ENCODE measurements at regions not wholly inside any gene's neighbourhood (a gene's known extent, or its start where the extent isn't known, plus 50 kb on each side); places are given as distances from the start of the nearest gene placed in this dataset.
"Not testable (repeated sequence)": the region's sequence is repeated elsewhere in the genome, so short reads cannot be mapped to it uniquely, and the experiment has no call there.

DNA sequence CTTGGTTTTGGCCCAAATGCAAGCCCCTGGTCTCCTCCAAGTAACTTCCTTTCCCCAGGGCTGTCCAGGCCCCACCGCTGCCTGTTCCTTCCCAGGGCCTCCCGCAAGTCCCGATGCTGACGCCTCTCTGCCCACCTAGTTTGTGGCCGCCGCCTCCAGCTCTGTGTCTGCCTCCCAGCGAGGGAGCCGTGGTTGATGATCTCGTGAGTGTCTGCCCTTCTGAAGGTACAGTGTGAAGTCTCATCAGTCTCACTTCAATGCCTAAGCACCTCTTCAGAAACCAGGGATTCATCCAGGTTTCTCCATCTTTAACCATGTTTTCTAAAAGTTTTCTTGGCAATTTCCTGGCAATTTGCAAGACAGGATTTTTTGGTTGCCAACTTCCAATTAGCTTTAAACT, 127.5 kb downstream of the TMEM121 start:
- H3K27me3 ChIP-seq (replicated peaks in 1 of 4; ENCODE audit: control insufficient read depth in 3 of 4, extremely low read depth in 1 of 4, insufficient read depth in 3 of 4, low read length in 3 of 4); H3K14ac ChIP-seq (ENCODE audit: insufficient read length); H4K5ac ChIP-seq (ENCODE audit: insufficient read length, low read depth, low read length); DNase-seq (ENCODE audit: low read depth in 1 of 2, low spot score in 2 of 2); H3K23ac ChIP-seq (ENCODE audit: insufficient read length); H3K79me1 ChIP-seq (ENCODE audit: low read depth, low read length); H2AFZ ChIP-seq (ENCODE audit: low read length); H3K18ac ChIP-seq (ENCODE audit: extremely low read depth, low read length); POLR2A ChIA-PET (ENCODE audit: partially characterized antibody); H3K23me2 ChIP-seq (ENCODE audit: low read depth, low read length); H3K27ac ChIP-seq (ENCODE audit: low read depth, low read length); H2BK15ac ChIP-seq (ENCODE audit: low read length); H2BK120ac ChIP-seq (replicated peaks; ENCODE audit: low read depth, low read length); H2AK5ac ChIP-seq (ENCODE audit: low read depth, low read length); H2BK5ac ChIP-seq (ENCODE audit: low read depth, low read length); FAIRE-seq; H2BK12ac ChIP-seq (ENCODE audit: low read depth, low read length); H3K36me3 ChIP-seq (ENCODE audit: control insufficient read depth in 2 of 4, insufficient read depth in 4 of 4, low read length in 3 of 4); H4K91ac ChIP-seq (replicated peaks; ENCODE audit: insufficient read length, low read length); CTCF ChIA-PET (ENCODE audit: partially characterized antibody); H3K79me2 ChIP-seq (ENCODE audit: control insufficient read depth in 1 of 2, insufficient read depth in 2 of 2, low read length in 2 of 2); H3K4me3 ChIP-seq (ENCODE audit: extremely low read depth in 1 of 4, insufficient read depth in 2 of 4, low read depth in 3 of 4, low read length in 4 of 4); H2BK20ac ChIP-seq (ENCODE audit: low read length); H3K4ac ChIP-seq (replicated peaks; ENCODE audit: insufficient read length, low read depth, low read length); H3K56ac ChIP-seq (replicated peaks; ENCODE audit: insufficient read length, low read depth, low read length); H3K4me2 ChIP-seq (ENCODE audit: insufficient read depth in 1 of 2, low read depth in 2 of 2, low read length in 2 of 2); H4K20me1 ChIP-seq (replicated peaks in 1 of 2; ENCODE audit: control insufficient read depth in 1 of 2, insufficient read depth in 2 of 2, low read length in 2 of 2); H3K4me1 ChIP-seq (replicated peaks in 1 of 4; ENCODE audit: control insufficient read depth in 3 of 4, insufficient read depth in 4 of 4, low read length in 3 of 4); H4K8ac ChIP-seq (ENCODE audit: extremely low read depth, insufficient read depth, low read length); H3K9ac ChIP-seq (replicated peaks in 1 of 4; ENCODE audit: extremely low read depth in 1 of 4, low read depth in 3 of 4, low read length in 3 of 4): not testable (repeated sequence)
- H3K9me3 ChIP-seq (ENCODE audit: insufficient read depth in 2 of 2, low read depth in 1 of 2, low read length in 1 of 2): peaks cover 27 to 52% of the 10 kb centered on the region in 2 experiments; a peak in 3 of 4 replicates
- WGBS, 2 experiments (ENCODE audit: extremely low coverage in 1 of 2, insufficient coverage in 1 of 2, insufficient read length in 1 of 2, insufficient replicate concordance in 2 of 2, low coverage in 1 of 2, low lambda C conversion rate in 2 of 2, missing lambda C conversion rate in 1 of 2): 81% methylated on average over 5 of the region's 9 CpGs; no CpG with 5 or more reads in 1 of the 2 experiments

GRCh38 chr14:105659255-105659654, 132.9 kb downstream of the TMEM121 start:
- FAIRE-seq; H2BK15ac ChIP-seq (ENCODE audit: low read length); H3K4me2 ChIP-seq (ENCODE audit: insufficient read depth in 1 of 2, low read depth in 2 of 2, low read length in 2 of 2); H3K4me1 ChIP-seq (replicated peaks in 1 of 4; ENCODE audit: control insufficient read depth in 3 of 4, insufficient read depth in 4 of 4, low read length in 3 of 4); H3K27ac ChIP-seq (ENCODE audit: low read depth, low read length); H3K9ac ChIP-seq (replicated peaks in 1 of 4; ENCODE audit: extremely low read depth in 1 of 4, low read depth in 3 of 4, low read length in 3 of 4); H4K20me1 ChIP-seq (replicated peaks in 1 of 2; ENCODE audit: control insufficient read depth in 1 of 2, insufficient read depth in 2 of 2, low read length in 2 of 2); H3K23me2 ChIP-seq (ENCODE audit: low read depth, low read length); H2AFZ ChIP-seq (ENCODE audit: low read length); H3K27me3 ChIP-seq (replicated peaks in 1 of 4; ENCODE audit: control insufficient read depth in 3 of 4, extremely low read depth in 1 of 4, insufficient read depth in 3 of 4, low read length in 3 of 4); H3K36me3 ChIP-seq (ENCODE audit: control insufficient read depth in 2 of 4, insufficient read depth in 4 of 4, low read length in 3 of 4); H3K4ac ChIP-seq (replicated peaks; ENCODE audit: insufficient read length, low read depth, low read length); H4K5ac ChIP-seq (ENCODE audit: insufficient read length, low read depth, low read length); H3K23ac ChIP-seq (ENCODE audit: insufficient read length); CTCF ChIA-PET (ENCODE audit: partially characterized antibody); DNase-seq (ENCODE audit: low read depth in 1 of 2, low spot score in 2 of 2); H2BK120ac ChIP-seq (replicated peaks; ENCODE audit: low read depth, low read length); H3K56ac ChIP-seq (replicated peaks; ENCODE audit: insufficient read length, low read depth, low read length); H3K79me2 ChIP-seq (ENCODE audit: control insufficient read depth in 1 of 2, insufficient read depth in 2 of 2, low read length in 2 of 2); H3K18ac ChIP-seq (ENCODE audit: extremely low read depth, low read length); H2BK12ac ChIP-seq (ENCODE audit: low read depth, low read length); H3K14ac ChIP-seq (ENCODE audit: insufficient read length); H2BK20ac ChIP-seq (ENCODE audit: low read length); H3K79me1 ChIP-seq (ENCODE audit: low read depth, low read length); POLR2A ChIA-PET (ENCODE audit: partially characterized antibody); H2AK5ac ChIP-seq (ENCODE audit: low read depth, low read length); H3K4me3 ChIP-seq (ENCODE audit: extremely low read depth in 1 of 4, insufficient read depth in 2 of 4, low read depth in 3 of 4, low read length in 4 of 4); H2BK5ac ChIP-seq (ENCODE audit: low read depth, low read length); H4K91ac ChIP-seq (replicated peaks; ENCODE audit: insufficient read length, low read length); H4K8ac ChIP-seq (ENCODE audit: extremely low read depth, insufficient read depth, low read length): not testable (repeated sequence)
- WGBS, 2 experiments (ENCODE audit: extremely low coverage in 1 of 2, insufficient coverage in 1 of 2, insufficient read length in 1 of 2, insufficient replicate concordance in 2 of 2, low coverage in 1 of 2, low lambda C conversion rate in 2 of 2, missing lambda C conversion rate in 1 of 2): 82% methylated on average over 2 of the region's 2 CpGs; no CpG with 5 or more reads in 1 of the 2 experiments
- H3K9me3 ChIP-seq (ENCODE audit: insufficient read depth in 2 of 2, low read depth in 1 of 2, low read length in 1 of 2): peaks cover 26 to 58% of the 10 kb centered on the region in 2 experiments

All from H1 (cell line).